ENCODE measurements at regions not wholly inside any gene's neighbourhood (a gene's known extent, or its start where the extent isn't known, plus 50 kb on each side); places are given as distances from the start of the nearest gene placed in this dataset.

GRCh38 chr2:66903745-66904465 is 469.0 kb downstream of the MEIS1 start:
- no peak for DNase-seq
- intact Hi-C loops (cut with DNase I): no loop called here

GRCh38 chr2:66915237-66915636 is 480.3 kb downstream of the MEIS1 start:
- intact Hi-C loops (cut with DNase I): no loop called here

GRCh38 chr2:66919286-66919685 is 477.8 kb upstream of the ETAA1 start:
- intact Hi-C loops (cut with DNase I): no loop called here
- DNase-seq: no peak

More at GRCh38 chr2:66915237-66915636, 480.3 kb downstream of the MEIS1 start:
- DNase-seq: no peak

- DNase-seq: no peak
- intact Hi-C loops (cut with DNase I): no loop called here
Observed at GRCh38 chr2:66920415-66920814, 476.7 kb upstream of the ETAA1 start.

DNA sequence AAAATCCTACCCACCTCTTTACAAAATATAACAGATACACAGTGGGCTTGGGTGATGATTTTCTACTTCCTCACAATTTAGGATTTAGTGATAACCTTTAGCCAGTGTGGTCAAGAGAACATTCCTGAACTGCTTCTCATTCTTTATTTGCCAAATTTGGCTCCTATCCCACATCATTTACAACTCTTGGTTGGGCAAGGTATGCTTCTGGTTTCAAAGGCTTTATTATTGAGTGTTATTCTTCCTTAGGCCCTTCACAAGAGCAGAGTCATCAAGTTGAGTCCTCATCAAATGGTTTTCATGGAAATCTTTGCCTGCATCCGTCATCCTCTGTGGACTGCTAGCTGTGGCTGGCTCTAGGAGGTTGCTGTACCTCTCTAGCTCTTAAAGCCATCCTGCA is 472.0 kb upstream of the ETAA1 start:
- DNase-seq: no peak
- intact Hi-C loops (cut with DNase I): no loop called here

- intact Hi-C loops (cut with DNase I): no loop called here
- no peak for DNase-seq
Observed at GRCh38 chr2:66926594-66927112, 470.5 kb upstream of the ETAA1 start.

DNA sequence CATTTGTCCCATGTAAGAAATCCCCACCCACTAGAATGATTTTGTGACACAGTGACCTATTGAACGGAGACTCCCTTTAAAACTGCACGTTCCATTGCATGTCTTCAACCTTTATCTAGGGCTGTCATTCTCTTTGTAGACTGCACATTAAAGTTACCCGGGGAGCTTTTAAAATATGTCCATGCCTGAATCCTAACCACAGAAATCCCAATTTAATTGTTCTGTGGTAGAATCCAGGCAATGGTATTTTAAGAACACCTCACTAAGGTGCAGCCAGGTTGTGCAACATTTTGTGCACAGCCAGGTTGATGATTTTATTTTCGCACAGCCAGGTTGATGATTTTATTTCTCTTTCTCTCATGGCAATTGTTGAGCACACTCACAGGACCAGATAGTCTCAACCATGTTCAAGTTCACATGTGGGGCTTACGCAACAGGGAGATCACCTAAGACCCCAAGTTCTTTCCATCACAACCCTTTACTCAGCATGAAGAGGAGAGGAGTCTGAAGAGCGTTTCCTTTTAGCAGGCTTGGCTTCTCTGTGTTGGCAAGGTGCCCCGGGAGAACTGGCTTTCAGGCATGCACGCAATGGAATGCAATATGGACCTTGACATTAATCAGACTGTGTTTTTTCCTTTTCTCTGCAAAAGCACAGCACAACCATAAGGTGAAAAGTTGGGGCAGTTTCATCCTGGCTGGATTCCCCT is 467.3 kb upstream of the ETAA1 start:
- intact Hi-C loops (cut with DNase I): no loop called here
- no peak for DNase-seq

- DNase-seq: no peak
- intact Hi-C loops (cut with DNase I): no loop called here
Observed at GRCh38 chr2:66930339-66931220, 466.6 kb upstream of the ETAA1 start.

- no peak for DNase-seq
- intact Hi-C loops (cut with DNase I): no loop called here
Observed at GRCh38 chr2:66938471-66938967, 458.6 kb upstream of the ETAA1 start.

DNA sequence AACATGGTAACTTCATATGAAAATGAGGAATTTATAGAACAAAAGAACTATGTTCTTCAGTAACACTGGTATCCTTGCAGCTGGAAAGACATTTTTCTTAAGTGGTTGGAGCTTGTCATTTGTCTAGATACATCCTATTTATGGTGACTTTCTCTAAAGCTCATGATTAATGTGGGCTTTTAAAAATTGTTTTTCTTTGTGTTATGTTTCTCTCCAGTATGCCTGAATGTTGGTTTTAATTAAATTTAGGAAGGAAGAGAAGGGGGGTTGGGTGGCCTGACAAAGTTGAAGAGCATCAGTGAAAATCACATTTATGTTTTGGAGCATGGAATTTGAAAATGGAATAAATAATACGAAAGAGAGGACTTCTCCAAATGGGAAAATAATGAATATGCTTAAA is 457.1 kb upstream of the ETAA1 start:
- no peak for DNase-seq
- intact Hi-C loops (cut with DNase I): no loop called here

DNA sequence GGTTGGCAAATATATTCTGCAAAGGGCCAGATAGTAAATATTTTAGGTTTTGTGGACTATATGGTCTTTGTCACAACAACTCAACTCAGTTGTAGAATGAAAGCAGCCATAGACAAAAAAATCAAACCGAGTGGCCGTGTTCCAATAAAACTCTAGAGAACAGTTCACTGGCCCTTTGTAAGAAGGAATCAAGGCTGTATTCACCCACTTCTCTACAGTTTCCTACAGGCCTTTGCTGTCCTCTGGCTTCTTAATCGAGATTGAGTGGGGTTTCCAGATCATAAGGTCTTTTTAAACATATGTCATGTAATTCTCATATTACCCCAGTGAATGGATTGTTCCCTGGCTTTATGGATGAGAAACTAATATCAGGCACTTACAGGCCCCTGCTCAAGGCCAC is 448.9 kb upstream of the ETAA1 start:
- DNase-seq: peak in 2 of 42 donors; percentile 18 to 42
- intact Hi-C loops (cut with DNase I): no loop called here

- intact Hi-C loops (cut with DNase I): no loop called here
Observed at GRCh38 chr2:66957198-66957597, 439.9 kb upstream of the ETAA1 start.

DNA sequence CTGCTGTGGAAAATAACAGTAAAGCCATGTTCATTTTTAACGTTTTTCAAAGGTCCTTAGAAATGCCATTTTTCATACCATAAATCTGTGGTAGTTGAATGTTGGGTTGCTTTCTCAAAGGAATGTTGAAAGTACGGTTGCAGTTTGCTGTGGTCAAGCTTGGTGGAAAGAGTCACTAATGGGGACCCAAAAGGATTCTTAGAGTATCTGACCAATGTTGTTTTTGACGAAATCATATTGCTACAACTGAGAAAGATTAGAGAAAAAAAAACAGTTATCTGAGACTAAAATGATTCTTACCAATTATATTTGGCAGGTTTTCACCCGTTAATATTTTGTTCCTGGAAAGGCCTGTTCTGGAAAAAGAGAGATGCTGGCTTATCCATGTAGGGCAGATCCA is 439.5 kb upstream of the ETAA1 start:
- intact Hi-C loops (cut with DNase I): no loop called here
- DNase-seq: no peak

More at GRCh38 chr2:66957198-66957597, 439.9 kb upstream of the ETAA1 start:
- no peak for DNase-seq

DNA sequence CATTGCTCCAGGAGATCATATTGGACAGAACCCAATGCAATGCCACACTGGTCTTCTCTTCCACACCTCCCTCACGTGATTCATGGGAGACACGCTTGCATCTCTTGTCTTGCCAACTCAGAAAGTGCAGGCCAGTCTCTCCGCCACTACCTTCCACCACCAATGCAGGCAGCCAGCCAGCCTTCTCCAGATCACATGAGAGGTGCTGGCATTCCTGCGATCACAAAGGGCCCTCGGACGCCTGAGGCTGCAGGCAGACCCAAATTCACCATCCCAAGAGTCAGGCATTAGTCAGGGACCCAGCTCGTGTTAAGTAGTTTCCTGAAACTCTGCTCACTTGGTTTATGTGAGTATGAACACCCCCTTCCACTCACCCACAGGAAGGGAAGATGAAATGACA is 437.0 kb upstream of the ETAA1 start:
- DNase-seq: no peak

DNA sequence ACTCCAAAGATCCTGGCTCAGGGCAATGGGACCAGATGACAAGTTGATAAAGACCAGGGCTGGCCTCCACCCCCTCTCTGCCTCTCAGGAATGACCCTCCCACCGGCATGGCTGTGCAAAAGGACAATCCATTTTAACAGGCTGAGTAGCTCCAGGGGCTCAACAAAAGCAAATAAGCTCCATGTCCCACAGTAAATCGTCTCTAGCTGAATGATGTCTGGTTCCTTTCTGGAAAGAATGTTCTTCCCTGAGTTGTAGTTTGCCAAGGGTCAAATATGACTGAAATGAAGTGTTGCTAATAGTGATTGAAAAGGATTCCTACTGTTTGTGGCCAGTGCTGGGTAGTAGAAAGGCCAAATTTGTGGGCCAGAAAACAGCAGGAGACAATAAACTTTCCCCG is 434.4 kb upstream of the ETAA1 start:
- no peak for DNase-seq
- intact Hi-C loops (cut with DNase I): no loop called here

More for the DNA sequence above, 437.0 kb upstream of the ETAA1 start:
- intact Hi-C loops (cut with DNase I): no loop called here

GRCh38 chr2:66966631-66967030 is 430.5 kb upstream of the ETAA1 start:
- DNase-seq: no peak
- intact Hi-C loops (cut with DNase I): no loop called here

- DNase-seq: no peak
- intact Hi-C loops (cut with DNase I): no loop called here
Observed at GRCh38 chr2:66968946-66969345, 428.2 kb upstream of the ETAA1 start.

DNA sequence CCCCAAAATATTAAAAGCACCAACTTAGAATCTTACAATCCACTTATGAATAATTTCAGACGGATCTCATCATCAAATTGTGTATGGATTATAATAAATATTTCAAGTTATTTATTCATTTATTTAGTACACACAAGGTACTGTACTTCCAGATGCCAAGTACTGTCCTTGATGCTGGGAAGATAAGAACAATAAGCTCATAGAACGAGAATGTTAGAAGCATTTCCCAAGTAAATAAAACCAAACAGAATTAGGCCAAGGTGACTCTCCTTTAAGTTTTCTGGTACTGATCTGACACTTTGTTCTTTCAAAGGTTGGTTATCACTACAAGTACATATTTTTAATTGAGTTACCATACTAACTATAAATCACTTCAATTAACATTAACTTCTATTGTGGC is 416.1 kb upstream of the ETAA1 start:
- DNase-seq: no peak
- intact Hi-C loops (cut with DNase I): no loop called here

GRCh38 chr2:66982766-66983165 is 414.4 kb upstream of the ETAA1 start:
- no peak for DNase-seq
- intact Hi-C loops (cut with DNase I): no loop called here

- no peak for DNase-seq
- intact Hi-C loops (cut with DNase I): no loop called here
Observed at GRCh38 chr2:66984864-66985263, 412.3 kb upstream of the ETAA1 start.

Data from head of caudate nucleus (tissue), 42 donors.